H1 (cell line): ENCODE measurements at regions not wholly inside any gene's neighbourhood (a gene's known extent, or its start where the extent isn't known, plus 50 kb on each side); places are given as distances from the start of the nearest gene placed in this dataset.

Experiments
- CTCF ChIA-PET: fragments of 300-600 bp; sonication (Branson Sonifier 250); formaldehyde crosslinking; loops from one replicate; lab custom pipeline; 2021; ENCODE audit not compliant: partially characterized antibody; lab: Charles Lee
- POLR2A ChIA-PET: fragments of 300-600 bp; sonication (Branson Sonifier 250); formaldehyde crosslinking; loops from one replicate; lab custom pipeline; 2021; ENCODE audit warnings: inconsistent platforms; ENCODE audit not compliant: partially characterized antibody; lab: Charles Lee
- DNase-seq, 2 experiments: peaks; one replicate each; pipeline versions ENCODE4 v3.0.0 to v3.0.0-alpha.2; 2010 to 2022; ENCODE audit warnings: low spot score in 2 of 2, low read depth in 1 of 2, mixed read lengths in 1 of 2
- FAIRE-seq: peaks from 2 replicates; lab custom pipeline; 2011; peaks lifted over from hg19 to GRCh38; lab: Jason Lieb, UNC
- H2AFZ ChIP-seq: 2 replicates; pipeline ENCODE4 v1.8.1; 2012; ENCODE audit warnings: low read length, inconsistent platforms
- H2AK5ac ChIP-seq: 2 replicates; pipeline ENCODE4 v1.6.1; 2013; ENCODE audit warnings: low read depth, low read length
- H2BK120ac ChIP-seq: replicated peaks from 2 replicates; pipeline ENCODE3; 2013; ENCODE audit warnings: low read depth, low read length, inconsistent platforms
- H2BK12ac ChIP-seq: 2 replicates; pipeline ENCODE4 v1.6.1; 2013; ENCODE audit warnings: low read depth, low read length
- H2BK15ac ChIP-seq: 2 replicates; pipeline ENCODE4 v1.6.1; 2013; ENCODE audit warnings: low read length
- H2BK20ac ChIP-seq: 2 replicates; pipeline ENCODE4 v1.6.1; 2013; ENCODE audit warnings: low read length
- H2BK5ac ChIP-seq: 2 replicates; pipeline ENCODE4 v1.6.1; 2013; ENCODE audit warnings: low read depth, low read length
- H3K14ac ChIP-seq: 2 replicates; pipeline ENCODE4 v1.6.1; 2013; ENCODE audit warnings: inconsistent platforms; ENCODE audit not compliant: insufficient read length
- H3K18ac ChIP-seq: 2 replicates; pipeline ENCODE4 v1.6.1; 2013; ENCODE audit warnings: low read length; ENCODE audit errors: extremely low read depth
- H3K23ac ChIP-seq: 2 replicates; pipeline ENCODE4 v1.6.1; 2013; ENCODE audit warnings: inconsistent platforms; ENCODE audit not compliant: insufficient read length
- H3K23me2 ChIP-seq: 2 replicates; pipeline ENCODE4 v1.6.1; 2013; ENCODE audit warnings: low read depth, low read length
- H3K27ac ChIP-seq: 2 replicates; pipeline ENCODE4 v1.6.1; 2011; ENCODE audit warnings: low read depth, low read length, inconsistent platforms
- H3K27me3 ChIP-seq, 4 experiments: replicated peaks in 1 of 4; 1 replicate in 1 of 4; 2 replicates in 3 of 4; pipeline versions ENCODE4 v1.6.1 to v1.8.1; 2011 to 2013; ENCODE audit warnings: low read length in 3 of 4, mild to moderate bottlenecking in 3 of 4, inconsistent platforms in 2 of 4, mixed read lengths in 2 of 4, moderate library complexity in 1 of 4; ENCODE audit not compliant: control insufficient read depth in 3 of 4, insufficient read depth in 3 of 4; ENCODE audit errors: extremely low read depth in 1 of 4
- H3K36me3 ChIP-seq, 4 experiments: 2 replicates each; pipeline versions ENCODE4 v1.6.1 to v1.8.1; 2011 to 2013; ENCODE audit warnings: mild to moderate bottlenecking in 4 of 4, low read length in 3 of 4, moderate library complexity in 2 of 4, control low read depth in 1 of 4, inconsistent platforms in 1 of 4; ENCODE audit not compliant: insufficient read depth in 4 of 4, control insufficient read depth in 2 of 4
- H3K4ac ChIP-seq: replicated peaks from 2 replicates; pipeline ENCODE3; 2013; ENCODE audit warnings: low read length, low read depth, mixed read lengths, inconsistent platforms; ENCODE audit not compliant: insufficient read length
- H3K4me1 ChIP-seq, 4 experiments: replicated peaks in 1 of 4; 1 replicate in 1 of 4; 2 replicates in 3 of 4; pipeline versions ENCODE4 v1.6.1 to v1.8.1; 2011 to 2013; ENCODE audit warnings: low read length in 3 of 4, inconsistent platforms in 2 of 4, mixed read lengths in 1 of 4; ENCODE audit not compliant: insufficient read depth in 4 of 4, control insufficient read depth in 3 of 4
- H3K4me2 ChIP-seq, 2 experiments: 2 replicates each; pipeline versions ENCODE4 v1.6.1 to v1.8.1; 2011 to 2013; ENCODE audit warnings: low read depth in 2 of 2, low read length in 2 of 2, control low read depth in 1 of 2, inconsistent platforms in 1 of 2, mild to moderate bottlenecking in 1 of 2; ENCODE audit not compliant: insufficient read depth in 1 of 2
- H3K4me3 ChIP-seq, 4 experiments: fragments of 200-600, 300-600 bp in 1 of 4; sonication (generic), shearing (Covaris generic), sonication (Bioruptor Twin) in 1 of 4; 2 replicates each; pipeline versions ENCODE4 v1.5.1 to v1.8.1; 2011 to 2016; ENCODE audit warnings: low read length in 4 of 4, low read depth in 3 of 4, control low read depth in 2 of 4, inconsistent platforms in 2 of 4, mild to moderate bottlenecking in 2 of 4, mixed read lengths in 1 of 4, moderate library complexity in 1 of 4; ENCODE audit not compliant: insufficient read depth in 2 of 4; ENCODE audit errors: extremely low read depth in 1 of 4
- H3K56ac ChIP-seq: replicated peaks from 2 replicates; pipeline ENCODE3; 2013; ENCODE audit warnings: low read depth, mild to moderate bottlenecking, mixed read lengths, low read length, inconsistent platforms; ENCODE audit not compliant: insufficient read length
- H3K79me1 ChIP-seq: 2 replicates; pipeline ENCODE4 v1.6.1; 2013; ENCODE audit warnings: low read depth, low read length, control low read depth
- H3K79me2 ChIP-seq, 2 experiments: 2 replicates each; pipeline versions ENCODE4 v1.6.1 to v1.8.1; 2012 to 2013; ENCODE audit warnings: low read length in 2 of 2, mild to moderate bottlenecking in 2 of 2, inconsistent platforms in 1 of 2; ENCODE audit not compliant: insufficient read depth in 2 of 2, control insufficient read depth in 1 of 2
- H3K9ac ChIP-seq, 4 experiments: replicated peaks in 1 of 4; 1 replicate in 1 of 4; 2 replicates in 3 of 4; pipeline versions ENCODE4 v1.6.1 to v1.8.1; 2011 to 2013; ENCODE audit warnings: low read depth in 3 of 4, low read length in 3 of 4, control low read depth in 2 of 4, mild to moderate bottlenecking in 2 of 4, moderate library complexity in 2 of 4, inconsistent platforms in 1 of 4; ENCODE audit errors: extremely low read depth in 1 of 4
- H3K9me3 ChIP-seq, 2 experiments: 2 replicates each; pipeline versions ENCODE4 v1.6.1 to v1.8.1; 2012 to 2013; ENCODE audit warnings: mild to moderate bottlenecking in 2 of 2, moderate library complexity in 2 of 2, control low read depth in 1 of 2, inconsistent platforms in 1 of 2, low read depth in 1 of 2, low read length in 1 of 2, mixed read lengths in 1 of 2; ENCODE audit not compliant: insufficient read depth in 2 of 2
- H4K20me1 ChIP-seq, 2 experiments: replicated peaks in 1 of 2; 2 replicates each; pipeline versions ENCODE3 to v1.8.1; 2011 to 2013; ENCODE audit warnings: inconsistent platforms in 2 of 2, low read length in 2 of 2, mild to moderate bottlenecking in 1 of 2; ENCODE audit not compliant: insufficient read depth in 2 of 2, control insufficient read depth in 1 of 2
- H4K5ac ChIP-seq: 2 replicates; pipeline ENCODE4 v1.6.1; 2013; ENCODE audit warnings: low read length, low read depth, mixed read lengths, inconsistent platforms; ENCODE audit not compliant: insufficient read length
- H4K8ac ChIP-seq: 2 replicates; pipeline ENCODE4 v1.8.0; 2013; ENCODE audit warnings: mild to moderate bottlenecking, moderate library complexity, low read length, inconsistent platforms; ENCODE audit not compliant: insufficient read depth; ENCODE audit errors: extremely low read depth
- H4K91ac ChIP-seq: replicated peaks from 2 replicates; pipeline ENCODE3; 2013; ENCODE audit warnings: low read length, mixed read lengths, inconsistent platforms; ENCODE audit not compliant: insufficient read length
- BACH1 ChIP-seq: IDR thresholded peaks from 2 replicates; pipeline ENCODE4 v1.6.1; 2012; ENCODE audit warnings: low read length, improper control_type of control experiment
- BCL11A ChIP-seq, 2 experiments: IDR thresholded peaks; one replicate each; pipeline ENCODE4 v1.6.1; 2011; ENCODE audit warnings: low read depth in 2 of 2, low read length in 2 of 2, mild to moderate bottlenecking in 2 of 2
- CEBPB ChIP-seq: IDR thresholded peaks from 2 replicates; pipeline ENCODE4 v1.6.1; 2012; ENCODE audit warnings: low read depth, low read length
- CREB1 ChIP-seq: IDR thresholded peaks from 2 replicates; pipeline ENCODE4 v1.6.1; 2012; ENCODE audit warnings: inconsistent platforms
- EGR1 ChIP-seq: IDR thresholded peaks from 2 replicates; pipeline ENCODE4 v1.6.1; 2011; ENCODE audit warnings: low read depth, low read length, borderline replicate concordance
- EZH2 ChIP-seq: fragments of 200-600 bp; sonication (generic); IDR thresholded peaks from 2 replicates; pipeline ENCODE4 v1.7.1; 2012; ENCODE audit warnings: low read depth, mild to moderate bottlenecking, moderate library complexity, low read length, inconsistent platforms; ENCODE audit not compliant: severe bottlenecking
- FOSL1 ChIP-seq: IDR thresholded peaks from 2 replicates; pipeline ENCODE4 v1.6.1; 2011; ENCODE audit warnings: mild to moderate bottlenecking, low read depth, low read length, moderate library complexity; ENCODE audit not compliant: insufficient read depth
- GABPA ChIP-seq: IDR thresholded peaks from 2 replicates; pipeline ENCODE4 v1.6.1; 2011; ENCODE audit warnings: mild to moderate bottlenecking, low read length, moderate library complexity, borderline replicate concordance; ENCODE audit not compliant: insufficient read depth
- NANOG ChIP-seq: IDR thresholded peaks from 2 replicates; pipeline ENCODE4 v1.6.1; 2011; ENCODE audit warnings: low read length, low read depth, mild to moderate bottlenecking, inconsistent platforms; ENCODE audit not compliant: insufficient read depth, poor library complexity, severe bottlenecking
- RAD21 ChIP-seq, 2 experiments: IDR thresholded peaks in 1 of 2; conservative IDR thresholded peaks in 1 of 2; 2 replicates each; pipeline ENCODE4 v1.6.1; 2011; ENCODE audit warnings: low read depth in 2 of 2, low read length in 2 of 2, improper control_type of control experiment in 1 of 2, inconsistent platforms in 1 of 2, mild to moderate bottlenecking in 1 of 2, moderate library complexity in 1 of 2
- RFX5 ChIP-seq: IDR thresholded peaks from 2 replicates; pipeline ENCODE4 v1.6.1; 2011; ENCODE audit warnings: low read depth, low read length, improper control_type of control experiment, borderline replicate concordance
- SP1 ChIP-seq: IDR thresholded peaks from 2 replicates; pipeline ENCODE4 v1.6.1; 2011; ENCODE audit warnings: low read depth, low read length
- WGBS, 2 experiments: shearing (Covaris generic) in 1 of 2; methylation state at CpG; one replicate each; pipeline versions ENCODE4 v1.1.6 to v1.1.7; 2013 to 2015; ENCODE audit warnings: low lambda C conversion rate in 2 of 2, mixed read lengths in 2 of 2, inconsistent platforms in 1 of 2, low coverage in 1 of 2, missing lambda C conversion rate in 1 of 2; ENCODE audit not compliant: insufficient replicate concordance in 2 of 2, insufficient coverage in 1 of 2, insufficient read length in 1 of 2; ENCODE audit errors: extremely low coverage in 1 of 2, missing lambda C conversion rate in 1 of 2; 5-methylcytosine and 5-hydroxymethylcytosine counted together

- H4K5ac ChIP-seq, result no peak overlapping the region
- no peak overlapping the region for H3K4ac ChIP-seq
- H3K9ac ChIP-seq, result no peak overlapping the region
- ChIA-PET POLR2A (interaction anchor here (0.6 kb wide), 1 partner anchor 789 kb away, joined by 3 read pairs; no protein-coding TSS in a partner anchor), CTCF (no interaction called here)
- DNase-seq (no peak), FAIRE-seq (peak; percentile 7)
- H2BK20ac ChIP-seq, result no peak overlapping the region
- H2BK12ac ChIP-seq, result no peak overlapping the region
- H2BK15ac ChIP-seq, result no peak overlapping the region
- H3K18ac ChIP-seq, result no peak overlapping the region
- H4K20me1 ChIP-seq, result no peaks in the 10 kb centered on the region
- no peak overlapping the region for H4K91ac ChIP-seq
- H3K27me3 ChIP-seq, result peaks cover 0 to 2% (median 0%) of the 10 kb centered on the region in 4 experiments; a peak in 1 of 7 replicates
- no peak overlapping the region for H3K23ac ChIP-seq
- H3K9me3 ChIP-seq, result no peaks in the 10 kb centered on the region
- H3K4me1 ChIP-seq, result no peaks in the 10 kb centered on the region
- H2AFZ ChIP-seq, result no peak overlapping the region
- no peaks in the 10 kb centered on the region; the same call in 1 of the 2 replicates for H3K23me2 ChIP-seq
- H3K56ac ChIP-seq, result no peak overlapping the region
- H2AK5ac ChIP-seq, result no peak overlapping the region
- H3K4me2 ChIP-seq, result no peak overlapping the region
- no peak overlapping the region for H3K4me3 ChIP-seq
- no peaks in the 10 kb centered on the region for H3K79me2 ChIP-seq
- no peak overlapping the region for H2BK5ac ChIP-seq
- H2BK120ac ChIP-seq, result no peak overlapping the region
- no peaks in the 10 kb centered on the region for H3K36me3 ChIP-seq
- no peak overlapping the region for H3K14ac ChIP-seq
- H3K79me1 ChIP-seq, result no peaks in the 10 kb centered on the region
- WGBS, 2 experiments, result 86% methylated on average over 2 of the region's 2 CpGs; no CpG with 5 or more reads in 1 of the 2 experiments
- H4K8ac ChIP-seq, result no peak overlapping the region
- H3K27ac ChIP-seq, result no peak overlapping the region
- no peak for TF ChIP-seq EZH2
- no peak for TF ChIP-seq BCL11A (IDR thresholded peaks at IDR 0.05; ENCODE audit: low read depth in 2 of 2, low read length in 2 of 2)
- no peak for TF ChIP-seq BACH1
- TF ChIP-seq FOSL1, result no peak
- no peak for TF ChIP-seq CEBPB
- no peak for TF ChIP-seq CREB1
- TF ChIP-seq RFX5, result no peak
- TF ChIP-seq GABPA, result no peak
- no peak for TF ChIP-seq SP1
- no peak for TF ChIP-seq EGR1
- no peak for TF ChIP-seq NANOG
- TF ChIP-seq RAD21 (IDR thresholded peaks at IDR 0.05 in 1 of 2, conservative IDR thresholded peaks at IDR 0.05 in 1 of 2; ENCODE audit: low read depth in 2 of 2, low read length in 2 of 2), result no peak
These were observed 260.0 kb downstream of the FSIP2 start for GRCh38 chr2:185998562-185999070.
